GM12874 (cell line): ENCODE measurements at regions not wholly inside any gene's neighbourhood (a gene's known extent, or its start where the extent isn't known, plus 50 kb on each side); places are given as distances from the start of the nearest gene placed in this dataset.

Experiments
- CTCF ChIP-seq: IDR thresholded peaks from 2 replicates; pipeline ENCODE4 v1.5.1; 2011; ENCODE audit warnings: low read depth, mild to moderate bottlenecking, control low read depth, low read length, moderate library complexity; ENCODE audit not compliant: insufficient read depth

GRCh38 chr1:213617133-213617532, 370.6 kb upstream of the PROX1 start:
- no peak for TF ChIP-seq CTCF

- TF ChIP-seq CTCF, result no peak
Measured at GRCh38 chr1:213618094-213618493, 369.7 kb upstream of the PROX1 start.

- no peak for TF ChIP-seq CTCF
Measured at GRCh38 chr1:213619026-213619425, 368.7 kb upstream of the PROX1 start.

- no peak for TF ChIP-seq CTCF
Measured at GRCh38 chr1:213621077-213621476, 366.7 kb upstream of the PROX1 start.

- no peak for TF ChIP-seq CTCF
Measured at GRCh38 chr1:213622365-213623063, 365.3 kb upstream of the PROX1 start.

- TF ChIP-seq CTCF, result no peak
Measured at GRCh38 chr1:213623064-213623581, 364.6 kb upstream of the PROX1 start.

- no peak for TF ChIP-seq CTCF
Measured at GRCh38 chr1:213623862-213624261, 363.9 kb upstream of the PROX1 start.
